CD4-positive, CD25-positive, alpha-beta regulatory T cell (primary cell): ENCODE measurements at regions not wholly inside any gene's neighbourhood (a gene's known extent, or its start where the extent isn't known, plus 50 kb on each side); places are given as distances from the start of the nearest gene placed in this dataset.
A peak's percentile ranks its signal among the peaks of the same experiment; 100 is the strongest.

Source experiments
- ATAC-seq, 2 donors: fragments of 150-1000 bp; cut with Tn5 transposase; one replicate each; pipeline ENCODE4 v1.10.0; 2021; ENCODE audit warnings: low read depth in 2 of 2, moderate number of reproducible peaks in 2 of 2, moderate library complexity in 1 of 2
- DNase-seq, 3 donors: peaks; one replicate each; pipeline versions ENCODE4 v3.0.0 to v3.0.0-alpha.2; 2012 to 2022; ENCODE audit warnings: mixed read lengths in 1 of 3
- H3K27ac ChIP-seq: one replicate; pipeline ENCODE4 v1.7.0; 2013; ENCODE audit warnings: mild to moderate bottlenecking, low read length; ENCODE audit not compliant: insufficient read depth, poor library complexity, severe bottlenecking
- H3K27me3 ChIP-seq: one replicate; pipeline ENCODE4 v1.7.0; 2013; ENCODE audit warnings: low read length; ENCODE audit not compliant: control insufficient read depth, insufficient read depth
- H3K36me3 ChIP-seq: one replicate; pipeline ENCODE4 v1.7.0; 2013; ENCODE audit warnings: mild to moderate bottlenecking, low read length, moderate library complexity; ENCODE audit not compliant: control insufficient read depth, insufficient read depth
- H3K4me1 ChIP-seq: 2 replicates; pipeline ENCODE4 v1.7.0; 2013; ENCODE audit warnings: mild to moderate bottlenecking, low read length; ENCODE audit not compliant: insufficient read depth, control insufficient read depth, poor library complexity, severe bottlenecking
- H3K4me3 ChIP-seq: one replicate; pipeline ENCODE4 v1.7.0; 2013; ENCODE audit warnings: low read depth, mild to moderate bottlenecking, low read length, moderate library complexity
- H3K9me3 ChIP-seq, 2 experiments: 1 replicate in 1 of 2; 2 replicates in 1 of 2; pipeline ENCODE4 v1.7.0; 2013; ENCODE audit warnings: low read length in 2 of 2, mild to moderate bottlenecking in 1 of 2, moderate library complexity in 1 of 2; ENCODE audit not compliant: control insufficient read depth in 2 of 2
- H3K27ac Mint-ChIP-seq, 3 donors: one replicate each; pipeline ENCODE4 v1.8.0; 2020 to 2022; ENCODE audit warnings: mild to moderate bottlenecking in 3 of 3, mixed read lengths in 3 of 3, moderate library complexity in 2 of 3
- H3K27me3 Mint-ChIP-seq: one replicate; pipeline ENCODE4 v1.8.0; 2022; ENCODE audit warnings: mild to moderate bottlenecking, mixed read lengths
- H3K36me3 Mint-ChIP-seq: one replicate; pipeline ENCODE4 v1.8.0; 2020; ENCODE audit warnings: mixed read lengths
- H3K4me1 Mint-ChIP-seq, 4 donors: one replicate each; pipeline ENCODE4 v1.8.0; 2020 to 2022; ENCODE audit warnings: mixed read lengths in 4 of 4, mild to moderate bottlenecking in 1 of 4
- H3K4me3 Mint-ChIP-seq, 4 donors: one replicate each; pipeline ENCODE4 v1.8.0; 2020 to 2022; ENCODE audit warnings: mild to moderate bottlenecking in 4 of 4, mixed read lengths in 4 of 4, moderate library complexity in 3 of 4
- H3K9me3 Mint-ChIP-seq, 7 donors: one replicate each; pipeline ENCODE4 v1.8.0; 2020 to 2022; ENCODE audit warnings: mixed read lengths in 7 of 7, mild to moderate bottlenecking in 3 of 7, moderate library complexity in 2 of 7

GRCh38 chr3:42012383-42012934, 50.6 kb upstream of the ULK4 start:
- H3K27ac ChIP-seq, result peak overlapping the region; percentile 84
- Mint-ChIP-seq H3K27me3 (no peaks in the 10 kb centered on the region), H3K27ac (peak overlapping the region; percentile 58 to 98 (median 94)), H3K4me3 (peak overlapping the region; percentile 88 to 94 (median 92)), H3K36me3 (no peaks in the 10 kb centered on the region), H3K4me1 (peaks cover 11 to 38% (median 28%) of the 10 kb centered on the region in 4 donors), H3K9me3 (peaks cover 0 to 2% (median 0%) of the 10 kb centered on the region in 7 donors)
- H3K27me3 ChIP-seq, result no peaks in the 10 kb centered on the region
- peaks cover 26% of the 10 kb centered on the region for H3K4me1 ChIP-seq
- no peaks in the 10 kb centered on the region for H3K9me3 ChIP-seq
- no peaks in the 10 kb centered on the region for H3K36me3 ChIP-seq
- peak; percentile 67 to 68 for ATAC-seq
- peak in 2 of 3 donors; percentile 55 to 59 for DNase-seq
- peak overlapping the region; percentile 70 for H3K4me3 ChIP-seq
